ENCODE measurements at regions not wholly inside any gene's neighbourhood (a gene's known extent, or its start where the extent isn't known, plus 50 kb on each side); places are given as distances from the start of the nearest gene placed in this dataset.
"Not testable (repeated sequence)": the region's sequence is repeated elsewhere in the genome, so short reads cannot be mapped to it uniquely, and the experiment has no call there.

DNA sequence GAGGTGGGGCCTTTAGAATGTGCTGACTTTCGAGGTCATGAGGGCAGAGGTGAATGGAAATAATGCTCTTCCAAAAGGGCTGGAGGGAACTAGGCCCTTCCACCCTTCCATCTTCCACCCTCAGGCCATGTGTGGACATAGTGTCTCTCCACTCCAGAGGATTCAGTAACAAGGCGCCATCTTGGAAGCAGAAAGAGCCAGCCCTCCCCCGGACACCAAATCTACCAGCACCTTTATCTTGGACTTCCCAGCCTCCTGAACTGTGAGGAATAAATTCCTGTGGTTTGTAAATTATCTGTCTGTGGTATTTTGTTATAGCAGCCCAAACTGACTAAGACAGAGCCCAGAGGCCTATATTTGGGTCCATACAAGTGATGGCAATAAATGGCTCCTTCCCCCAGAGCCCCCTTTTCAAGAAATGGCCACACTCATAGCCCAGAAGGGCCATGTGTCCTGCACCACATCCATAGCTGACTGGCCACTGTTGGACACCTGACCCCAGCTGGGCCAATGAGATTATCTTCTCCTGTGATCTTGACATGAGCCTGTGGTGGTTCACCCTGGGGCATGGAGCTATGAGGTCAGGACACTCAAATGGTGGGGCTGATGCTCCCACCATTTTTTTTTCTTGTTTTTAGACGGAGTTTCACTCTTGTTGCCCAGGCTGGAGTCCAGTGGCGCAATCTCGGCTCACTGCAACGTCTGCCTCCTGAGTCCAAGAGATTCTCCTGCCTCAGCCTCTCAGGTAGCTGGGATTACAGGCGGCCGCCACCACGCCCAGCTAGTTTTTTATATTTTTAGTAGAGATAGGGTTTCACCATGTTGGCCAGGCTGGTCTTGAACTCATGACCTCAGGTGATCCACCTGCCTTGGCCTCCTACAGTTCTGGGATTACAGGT lies 114.9 kb downstream of the RRAGC start:
- no peak overlapping the region for H3K27ac Mint-ChIP-seq
- DNase-seq (no peak), ATAC-seq (replicated peaks) (no peak)
- H3K36me3 Mint-ChIP-seq (ENCODE audit: insufficient read depth) = peaks cover 2% of the 10 kb centered on the region
- H3K9me3 Mint-ChIP-seq = no peaks in the 10 kb centered on the region
- H3K4me1 Mint-ChIP-seq (ENCODE audit: low read depth in 2 of 2) = peaks cover 0 to 4% of the 10 kb centered on the region in 2 donors
- H3K4me3 Mint-ChIP-seq = no peak overlapping the region
- peaks cover 10 to 60% of the 10 kb centered on the region in 2 donors for H3K27me3 Mint-ChIP-seq

- Mint-ChIP-seq H3K4me3 (no peak overlapping the region), H3K4me1 (ENCODE audit: low read depth in 2 of 2) (peaks cover 0 to 4% of the 10 kb centered on the region in 2 donors), H3K27me3 (peaks cover 6 to 60% of the 10 kb centered on the region in 2 donors), H3K9me3 (no peaks in the 10 kb centered on the region), H3K36me3 (ENCODE audit: insufficient read depth) (no peaks in the 10 kb centered on the region), H3K27ac (no peak overlapping the region)
- no peak for DNase-seq
- no peak for ATAC-seq (replicated peaks)
These were observed 116.4 kb downstream of the RRAGC start for GRCh38 chr1:38743184-38743583.

DNA sequence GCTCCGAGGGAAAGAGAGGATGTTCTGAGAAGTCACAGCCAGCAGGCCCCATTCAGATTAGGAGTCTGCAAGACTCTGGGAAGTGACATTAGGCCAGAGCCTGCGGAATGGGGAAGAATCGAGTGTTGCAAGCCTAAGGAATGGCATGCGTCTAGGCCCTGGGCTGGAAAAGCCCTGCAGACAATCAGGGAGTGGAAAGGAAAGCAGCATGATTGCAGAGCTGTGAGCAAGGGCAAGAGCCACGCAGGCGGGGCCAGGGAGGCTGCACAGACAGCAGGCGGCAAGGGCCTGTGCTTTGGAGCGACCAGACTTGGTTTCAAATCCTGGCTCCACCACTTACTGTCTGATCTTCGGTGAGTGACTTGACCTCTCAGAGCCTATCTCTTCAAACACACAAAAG lies 118.2 kb downstream of the RRAGC start:
- Mint-ChIP-seq H3K4me1 (ENCODE audit: low read depth in 2 of 2) (no peaks in the 10 kb centered on the region), H3K9me3 (no peaks in the 10 kb centered on the region), H3K4me3 (no peak overlapping the region), H3K27ac (no peak overlapping the region), H3K36me3 (ENCODE audit: insufficient read depth) (no peaks in the 10 kb centered on the region), H3K27me3 (peaks cover 6 to 47% of the 10 kb centered on the region in 2 donors)
- DNase-seq (no peak), ATAC-seq (replicated peaks) (no peak)

DNA sequence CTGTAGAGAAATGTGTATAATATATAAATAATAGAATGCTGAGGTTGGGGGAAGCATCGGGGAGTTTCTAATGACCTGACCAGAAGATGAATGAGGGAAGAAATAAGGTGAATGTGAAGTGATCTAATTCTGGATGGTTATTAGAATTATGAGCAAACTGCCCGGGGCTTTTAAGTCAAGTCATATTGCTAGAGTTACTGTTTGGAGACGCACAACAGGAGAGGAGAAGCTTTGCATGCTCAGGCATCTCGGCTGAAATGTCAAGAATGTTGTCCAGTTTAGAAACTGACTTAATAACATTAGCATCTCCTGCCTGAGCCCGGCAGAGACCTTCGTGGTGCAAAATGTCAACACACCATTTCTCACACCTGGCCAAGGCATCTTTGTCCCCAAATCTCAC lies 119.1 kb downstream of the RRAGC start:
- H3K27ac Mint-ChIP-seq = no peak overlapping the region
- no peaks in the 10 kb centered on the region for H3K4me1 Mint-ChIP-seq (ENCODE audit: low read depth in 2 of 2)
- no peaks in the 10 kb centered on the region for H3K9me3 Mint-ChIP-seq
- ATAC-seq (replicated peaks) (no peak), DNase-seq (no peak)
- peaks cover 10 to 44% of the 10 kb centered on the region in 2 donors for H3K27me3 Mint-ChIP-seq
- H3K36me3 Mint-ChIP-seq (ENCODE audit: insufficient read depth) = no peaks in the 10 kb centered on the region
- no peak overlapping the region for H3K4me3 Mint-ChIP-seq

- no peaks in the 10 kb centered on the region for H3K36me3 Mint-ChIP-seq (ENCODE audit: insufficient read depth)
- peaks cover 20 to 50% of the 10 kb centered on the region in 2 donors for H3K27me3 Mint-ChIP-seq
- H3K27ac Mint-ChIP-seq = no peak overlapping the region
- no peaks in the 10 kb centered on the region for H3K9me3 Mint-ChIP-seq
- no peak overlapping the region for H3K4me3 Mint-ChIP-seq
- DNase-seq = no peak
- no peaks in the 10 kb centered on the region for H3K4me1 Mint-ChIP-seq (ENCODE audit: low read depth in 2 of 2)
- no peak for ATAC-seq (replicated peaks)
These were observed 121.4 kb downstream of the RRAGC start for GRCh38 chr1:38738207-38738606.

DNA sequence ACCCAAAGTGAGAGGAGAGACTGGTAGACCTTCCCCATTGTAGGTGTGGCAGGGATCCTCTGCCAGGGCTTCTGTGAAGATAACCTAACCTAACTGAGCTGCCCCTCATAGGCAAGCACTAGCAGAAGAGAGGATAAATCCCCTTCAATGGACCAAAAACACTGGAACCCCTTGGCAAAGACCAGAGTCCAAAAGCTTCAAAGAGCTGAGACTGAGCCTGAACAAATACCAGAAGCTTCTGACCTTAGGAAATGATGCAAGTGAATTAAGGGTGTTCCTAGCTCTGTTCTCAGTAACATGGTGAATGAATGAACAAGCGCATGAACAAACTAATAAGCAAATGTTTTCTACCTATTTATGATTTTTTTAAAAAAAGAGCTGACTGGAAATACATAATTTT lies 123.2 kb downstream of the RRAGC start:
- H3K27me3 Mint-ChIP-seq = peaks cover 32 to 66% of the 10 kb centered on the region in 2 donors
- no peaks in the 10 kb centered on the region for H3K4me1 Mint-ChIP-seq (ENCODE audit: low read depth in 2 of 2)
- DNase-seq = no peak
- H3K9me3 Mint-ChIP-seq = no peaks in the 10 kb centered on the region
- no peak overlapping the region for H3K4me3 Mint-ChIP-seq
- no peak overlapping the region for H3K27ac Mint-ChIP-seq
- H3K36me3 Mint-ChIP-seq (ENCODE audit: insufficient read depth) = no peaks in the 10 kb centered on the region
- ATAC-seq (replicated peaks) = no peak

- no peak overlapping the region for H3K27ac Mint-ChIP-seq
- H3K4me3 Mint-ChIP-seq = no peak overlapping the region
- H3K9me3 Mint-ChIP-seq = no peaks in the 10 kb centered on the region
- H3K4me1 Mint-ChIP-seq (ENCODE audit: low read depth in 2 of 2) = no peaks in the 10 kb centered on the region
- peaks cover 38 to 60% of the 10 kb centered on the region in 2 donors for H3K27me3 Mint-ChIP-seq
- no peaks in the 10 kb centered on the region for H3K36me3 Mint-ChIP-seq (ENCODE audit: insufficient read depth)
- ATAC-seq (replicated peaks) (no peak), DNase-seq (no peak)
These were observed 123.9 kb downstream of the RRAGC start for GRCh38 chr1:38735651-38736161.

DNA sequence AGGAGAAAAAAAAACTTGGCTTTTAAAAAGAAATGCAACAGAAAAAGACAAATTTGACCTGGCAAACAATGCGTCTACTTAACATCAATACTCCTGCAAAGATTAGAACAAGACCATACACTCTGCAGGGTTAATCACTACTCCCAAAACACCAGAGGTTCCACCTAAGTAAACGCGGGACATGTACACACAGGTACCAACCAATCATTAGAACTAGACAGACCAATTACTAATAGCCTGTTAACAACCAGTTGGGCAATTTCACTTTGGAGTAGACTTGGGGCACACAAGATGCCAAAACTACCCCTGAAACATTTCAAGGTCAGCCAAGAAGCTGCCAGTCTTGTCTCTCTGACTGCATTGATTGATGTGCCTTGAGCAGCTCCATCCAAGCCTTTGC lies 125.8 kb downstream of the RRAGC start:
- H3K36me3 Mint-ChIP-seq (ENCODE audit: insufficient read depth) = no peaks in the 10 kb centered on the region
- no peak for DNase-seq
- H3K9me3 Mint-ChIP-seq = no peaks in the 10 kb centered on the region
- H3K27me3 Mint-ChIP-seq = peaks cover 39 to 69% of the 10 kb centered on the region in 2 donors
- no peak overlapping the region for H3K27ac Mint-ChIP-seq
- no peak overlapping the region for H3K4me3 Mint-ChIP-seq
- no peaks in the 10 kb centered on the region for H3K4me1 Mint-ChIP-seq (ENCODE audit: low read depth in 2 of 2)
- no peak for ATAC-seq (replicated peaks)

DNA sequence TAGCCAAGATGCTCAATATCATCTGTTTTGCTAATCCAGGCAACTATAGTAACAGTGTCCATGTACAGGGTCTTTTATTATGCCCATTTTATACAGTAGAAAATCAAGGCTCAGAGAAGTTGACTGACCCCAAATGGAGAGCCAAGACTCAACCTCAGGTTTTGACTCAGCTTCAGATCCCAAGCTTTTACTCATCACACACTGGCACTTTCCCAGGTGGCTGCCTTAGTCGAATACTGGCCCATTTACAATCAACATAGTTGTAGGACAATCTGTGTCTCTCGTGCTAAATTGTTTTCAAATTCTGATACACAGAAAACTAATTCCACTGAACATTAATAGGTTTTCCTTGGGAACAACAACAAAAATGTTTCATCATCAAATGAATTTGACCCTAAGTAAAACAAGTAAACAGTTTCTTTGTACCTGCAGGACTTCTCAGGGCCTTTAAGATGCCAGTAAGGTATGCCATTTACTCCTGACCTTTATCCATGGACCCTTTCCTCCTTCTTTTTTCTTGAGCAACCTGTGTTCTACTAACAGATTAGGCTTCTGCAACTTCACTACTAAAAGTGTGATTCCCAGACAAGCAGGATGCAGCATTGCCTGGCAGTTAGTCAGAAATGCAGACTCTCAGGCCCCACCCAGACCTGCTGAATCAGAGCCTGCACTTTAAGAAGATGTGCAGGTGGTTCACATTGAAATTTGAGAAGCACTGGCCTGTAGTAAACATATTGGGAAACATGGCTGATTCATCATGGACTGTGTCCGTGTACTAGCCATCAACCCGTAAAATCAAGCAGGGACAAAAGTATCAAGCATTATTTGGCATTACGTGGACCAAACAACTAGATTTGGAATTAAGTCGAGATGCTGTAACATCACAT lies 128.8 kb downstream of the RRAGC start:
- no peaks in the 10 kb centered on the region for H3K9me3 Mint-ChIP-seq
- no peak overlapping the region for H3K27ac Mint-ChIP-seq
- no peaks in the 10 kb centered on the region for H3K4me1 Mint-ChIP-seq (ENCODE audit: low read depth in 2 of 2)
- no peak for DNase-seq
- no peaks in the 10 kb centered on the region for H3K36me3 Mint-ChIP-seq (ENCODE audit: insufficient read depth)
- H3K4me3 Mint-ChIP-seq = no peak overlapping the region
- H3K27me3 Mint-ChIP-seq = peaks cover 66 to 85% of the 10 kb centered on the region in 2 donors
- no peak for ATAC-seq (replicated peaks)

GRCh38 chr1:38728585-38728908 lies 131.0 kb downstream of the RRAGC start:
- Mint-ChIP-seq H3K4me1 (ENCODE audit: low read depth in 2 of 2) (no peaks in the 10 kb centered on the region), H3K9me3 (no peaks in the 10 kb centered on the region), H3K36me3 (ENCODE audit: insufficient read depth) (no peaks in the 10 kb centered on the region), H3K27me3 (peaks cover 60 to 84% of the 10 kb centered on the region in 2 donors), H3K27ac (no peak overlapping the region), H3K4me3 (no peak overlapping the region)
- DNase-seq (no peak), ATAC-seq (replicated peaks) (no peak)

DNA sequence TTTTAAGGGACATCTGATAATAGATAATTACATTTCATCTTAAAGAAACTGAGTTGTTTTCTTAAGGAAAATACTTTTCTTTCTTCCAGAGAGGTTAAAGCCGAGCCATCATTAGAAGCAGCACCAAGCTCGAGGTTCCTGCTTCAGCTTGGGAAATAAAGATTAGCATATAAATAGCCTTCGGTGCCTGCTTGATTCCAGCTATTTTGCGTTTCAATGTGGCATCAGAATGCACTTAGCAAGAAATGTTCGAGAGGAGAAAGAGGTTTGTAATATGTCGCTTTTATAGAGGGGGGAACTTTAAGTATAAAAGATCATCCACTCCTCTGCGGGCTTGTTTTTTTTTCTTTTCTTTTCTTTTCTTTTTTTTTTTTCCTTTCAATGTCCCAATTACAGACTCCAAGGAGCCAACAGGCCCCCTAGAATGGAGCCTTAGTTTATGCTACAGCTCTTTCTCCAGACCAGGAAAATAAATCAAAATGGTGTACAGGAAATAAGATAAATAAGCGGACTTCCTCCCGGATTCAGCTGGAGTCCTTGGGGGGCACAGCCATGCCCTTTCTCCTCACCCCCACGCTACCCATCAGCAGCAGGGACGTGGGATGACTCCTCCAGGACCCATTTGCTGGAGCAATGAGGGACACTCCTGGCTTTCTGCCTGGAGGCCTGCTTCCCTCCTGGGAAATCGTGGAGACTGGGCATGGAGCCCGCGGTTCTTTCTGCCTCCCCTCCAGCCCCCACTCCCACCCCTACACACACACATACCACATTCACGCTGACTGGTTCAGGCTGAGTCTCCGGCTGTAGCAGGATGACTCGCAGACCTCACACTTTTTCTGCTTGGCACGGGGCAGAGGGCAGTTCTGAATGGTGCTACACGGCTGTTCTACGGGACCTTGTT lies 131.6 kb downstream of the RRAGC start:
- Mint-ChIP-seq H3K9me3 (no peaks in the 10 kb centered on the region), H3K4me3 (no peak overlapping the region), H3K27ac (no peak overlapping the region), H3K4me1 (ENCODE audit: low read depth in 2 of 2) (no peaks in the 10 kb centered on the region), H3K27me3 (peaks cover 66 to 85% of the 10 kb centered on the region in 2 donors), H3K36me3 (ENCODE audit: insufficient read depth) (no peaks in the 10 kb centered on the region)
- DNase-seq (no peak), ATAC-seq (replicated peaks) (no peak)

- not testable (repeated sequence) for ATAC-seq (replicated peaks); H3K9me3 Mint-ChIP-seq; DNase-seq; H3K36me3 Mint-ChIP-seq (ENCODE audit: insufficient read depth); H3K4me1 Mint-ChIP-seq (ENCODE audit: low read depth in 2 of 2); H3K4me3 Mint-ChIP-seq; H3K27ac Mint-ChIP-seq
- H3K27me3 Mint-ChIP-seq = peaks cover 61 to 92% of the 10 kb centered on the region in 2 donors
These were observed 134.1 kb downstream of the RRAGC start for GRCh38 chr1:38725321-38725961.
